IMR-90 (cell line): ENCODE measurements at regions not wholly inside any gene's neighbourhood (a gene's known extent, or its start where the extent isn't known, plus 50 kb on each side); places are given as distances from the start of the nearest gene placed in this dataset.

Source experiments
- ATAC-seq: fragments of 200-7000 bp; cut with Tn5 transposase; 2 replicates; pipeline ENCODE4 v1.9.1; 2020; ENCODE audit warnings: low read depth, mild to moderate bottlenecking, moderate library complexity
- BruUV-seq: library from RNA; stranded (reverse); fragments of 400-500 nt; replicated peaks from 2 replicates; lab custom pipeline; 2021; lab: Mats Ljungman, UMichigan
- CTCF ChIA-PET: fragments of 300-600 bp; formaldehyde crosslinking; extraction: SDS; loops from one replicate; lab custom pipeline; 2021; ENCODE audit warnings: antibody characterized with exemption; lab: Yijun Ruan, JAX
- POLR2A ChIA-PET: fragments of 300-600 bp; sonication (Branson Sonifier 250); formaldehyde crosslinking; loops from one replicate; lab custom pipeline; 2022; ENCODE audit warnings: antibody characterized with exemption; ENCODE audit not compliant: unreplicated experiment; lab: Charles Lee
- DNase-seq: peaks from one replicate; pipeline ENCODE4 v3.0.0; 2013
- H2AFZ ChIP-seq: replicated peaks from 2 replicates; pipeline ENCODE3; 2013; ENCODE audit warnings: low read length, mild to moderate bottlenecking; ENCODE audit not compliant: poor library complexity
- H2AK5ac ChIP-seq: 2 replicates; pipeline ENCODE4 v1.6.1; 2013; ENCODE audit warnings: low read depth, low read length, inconsistent platforms
- H2AK9ac ChIP-seq: replicated peaks from 2 replicates; pipeline ENCODE3; 2013; ENCODE audit warnings: mild to moderate bottlenecking, low read depth, low read length, moderate library complexity; ENCODE audit not compliant: poor library complexity
- H2BK120ac ChIP-seq: 2 replicates; pipeline ENCODE4 v1.6.1; 2013; ENCODE audit warnings: low read depth, low read length, inconsistent platforms
- H2BK15ac ChIP-seq: 3 replicates; pipeline ENCODE4 v1.6.1; 2013; ENCODE audit warnings: low read depth, low read length, inconsistent platforms
- H2BK20ac ChIP-seq: 2 replicates; pipeline ENCODE4 v1.6.1; 2013; ENCODE audit warnings: low read depth, mild to moderate bottlenecking, inconsistent platforms, low read length, moderate library complexity
- H2BK5ac ChIP-seq: 2 replicates; pipeline ENCODE4 v1.6.1; 2013; ENCODE audit warnings: mild to moderate bottlenecking, low read depth, low read length, inconsistent platforms; ENCODE audit not compliant: poor library complexity, severe bottlenecking
- H3K14ac ChIP-seq: replicated peaks from 2 replicates; pipeline ENCODE4 v1.6.1; 2013; ENCODE audit warnings: low read depth, low read length, inconsistent platforms
- H3K18ac ChIP-seq: 2 replicates; pipeline ENCODE4 v1.6.1; 2013; ENCODE audit warnings: low read depth, low read length, control low read depth
- H3K23ac ChIP-seq: 2 replicates; pipeline ENCODE4 v1.6.1; 2013; ENCODE audit warnings: low read depth, low read length, inconsistent platforms
- H3K27ac ChIP-seq: 2 replicates; pipeline ENCODE4 v1.5.1; 2013; ENCODE audit warnings: mild to moderate bottlenecking, control low read depth, low read length; ENCODE audit not compliant: insufficient read depth
- H3K27me3 ChIP-seq: 2 replicates; pipeline ENCODE4 v1.6.1; 2013; ENCODE audit warnings: low read length; ENCODE audit not compliant: control insufficient read depth, insufficient read depth
- H3K36me3 ChIP-seq: 2 replicates; pipeline ENCODE4 v1.6.1; 2013; ENCODE audit warnings: low read length, mixed read lengths; ENCODE audit not compliant: control insufficient read depth, insufficient read depth
- H3K4ac ChIP-seq: 2 replicates; pipeline ENCODE4 v1.6.1; 2013; ENCODE audit warnings: low read depth, low read length, inconsistent platforms
- H3K4me1 ChIP-seq: 2 replicates; pipeline ENCODE4 v1.6.1; 2013; ENCODE audit warnings: low read length, mixed read lengths; ENCODE audit not compliant: control insufficient read depth, insufficient read depth
- H3K4me2 ChIP-seq: 2 replicates; pipeline ENCODE4 v1.6.1; 2013; ENCODE audit warnings: low read depth, mild to moderate bottlenecking, control low read depth, low read length, moderate library complexity
- H3K4me3 ChIP-seq: 2 replicates; pipeline ENCODE4 v1.5.1; 2013; ENCODE audit warnings: low read depth, mild to moderate bottlenecking, control low read depth, low read length, moderate library complexity; ENCODE audit not compliant: insufficient read depth
- H3K56ac ChIP-seq: 2 replicates; pipeline ENCODE4 v1.6.1; 2013; ENCODE audit warnings: low read length, inconsistent platforms; ENCODE audit not compliant: insufficient read depth; ENCODE audit errors: extremely low read depth
- H3K79me1 ChIP-seq, 2 experiments: 2 replicates each; pipeline ENCODE4 v1.6.1; 2013; ENCODE audit warnings: low read length in 2 of 2, inconsistent platforms in 1 of 2, low read depth in 1 of 2
- H3K9ac ChIP-seq: 2 replicates; pipeline ENCODE4 v1.6.1; 2013; ENCODE audit warnings: low read depth, low read length, control low read depth
- H3K9me1 ChIP-seq: 2 replicates; pipeline ENCODE4 v1.6.1; 2013; ENCODE audit warnings: low read length, inconsistent platforms; ENCODE audit not compliant: insufficient read depth
- H3K9me3 ChIP-seq: 2 replicates; pipeline ENCODE4 v1.6.1; 2013; ENCODE audit warnings: low read length; ENCODE audit not compliant: control insufficient read depth, insufficient read depth
- H4K20me1 ChIP-seq: 2 replicates; pipeline ENCODE4 v1.6.1; 2013; ENCODE audit warnings: low read length, inconsistent platforms; ENCODE audit not compliant: insufficient read depth
- H4K5ac ChIP-seq: 2 replicates; pipeline ENCODE4 v1.6.1; 2013; ENCODE audit warnings: mild to moderate bottlenecking, low read depth, low read length, control low read depth
- H4K8ac ChIP-seq, 2 experiments: 2 replicates each; pipeline ENCODE4 v1.6.1; 2013; ENCODE audit warnings: low read depth in 2 of 2, low read length in 2 of 2, control low read depth in 1 of 2, inconsistent platforms in 1 of 2
- H4K91ac ChIP-seq: 2 replicates; pipeline ENCODE4 v1.6.1; 2013; ENCODE audit warnings: low read depth, low read length, inconsistent platforms; ENCODE audit not compliant: insufficient read depth
- CHD1 ChIP-seq: IDR thresholded peaks from 2 replicates; pipeline ENCODE4 v1.6.1; 2012; ENCODE audit warnings: low read depth, low read length, improper control_type of control experiment
- FOS ChIP-seq: fragments of 150-350 bp; IDR thresholded peaks from 2 replicates; pipeline ENCODE4 v1.6.1; 2016; ENCODE audit warnings: low read depth, low read length
- MAZ ChIP-seq: IDR thresholded peaks from 2 replicates; pipeline ENCODE4 v1.6.1; 2012; ENCODE audit warnings: low read depth, mild to moderate bottlenecking, low read length, improper control_type of control experiment, moderate library complexity, borderline replicate concordance
- NFE2L2 ChIP-seq: fragments of 150-350 bp; IDR thresholded peaks from 2 replicates; pipeline ENCODE4 v1.6.1; 2016; ENCODE audit warnings: low read depth, mild to moderate bottlenecking, low read length
- WGBS, 2 experiments: methylation state at CpG; one replicate each; pipeline versions ENCODE4 v1.1.5 to v1.1.7; 2013; ENCODE audit warnings: missing lambda C conversion rate in 2 of 2; ENCODE audit not compliant: insufficient read length in 1 of 2; ENCODE audit errors: extremely low coverage in 2 of 2; 5-methylcytosine and 5-hydroxymethylcytosine counted together
- dilution Hi-C: fragments of 300-500 bp; cut with HindIII; formaldehyde crosslinking; loops from one replicate; pipeline ENCODE4 v1.14.3; 2018; ENCODE audit warnings: low sequenced_read_pairs; ENCODE audit not compliant: unreplicated experiment
- in situ Hi-C: fragments of 300-500 bp; cut with MboI; formaldehyde crosslinking; loops from 3 replicates; pipeline ENCODE4 v1.14.3; 2019; ENCODE audit warnings: low sequenced_read_pairs, inconsistent platforms, mixed read lengths
- intact Hi-C: fragments of 100-400 bp; cut with micrococcal nuclease; formaldehyde crosslinking; loops from 2 replicates; pipeline ENCODE4 v1.10.0; 2022
- TF ChIP-seq, protein P1 (sequence below): conservative IDR thresholded peaks from 2 replicates; pipeline ENCODE4 v1.5.1; 2012; ENCODE audit warnings: mild to moderate bottlenecking, low read depth, low read length, improper control_type of control experiment
- TF ChIP-seq, protein P2 (sequence below): fragments of 150-350 bp; IDR thresholded peaks from 2 replicates; pipeline ENCODE4 v1.6.1; 2017; ENCODE audit warnings: mild to moderate bottlenecking, antibody characterized with exemption, low read length, low read depth

- Histone ChIP-seq H3K14ac (no peak overlapping the region), H2BK120ac (no peak overlapping the region), H2BK20ac (no peak overlapping the region), H3K56ac (no peak overlapping the region), H3K27ac (no peak overlapping the region), H4K91ac (no peak overlapping the region), H3K4me1 (no peaks in the 10 kb centered on the region), H2AK5ac (no peak overlapping the region), H3K4me2 (no peak overlapping the region), H3K36me3 (no peaks in the 10 kb centered on the region), H3K18ac (no peak overlapping the region), H4K5ac (no peak overlapping the region), H2BK5ac (no peak overlapping the region), H3K9ac (no peak overlapping the region), H3K4ac (no peak overlapping the region), H4K20me1 (no peaks in the 10 kb centered on the region), H3K27me3 (no peaks in the 10 kb centered on the region; the same call in 1 of the 2 replicates), H3K9me3 (no peaks in the 10 kb centered on the region), H4K8ac (no peak overlapping the region), H2AK9ac (no peak overlapping the region), H3K79me1 (no peaks in the 10 kb centered on the region), H2AFZ (no peak overlapping the region), H3K23ac (no peak overlapping the region), H3K9me1 (no peaks in the 10 kb centered on the region), H2BK15ac (no peak overlapping the region), H3K4me3 (no peak overlapping the region)
- intact Hi-C loops (no loop called here), dilution Hi-C loops (no loop called here), in situ Hi-C loops (no loop called here)
- DNase-seq = no peak
- WGBS, 2 experiments = no CpG with 5 or more reads among the region's 1 CpG
- BruUV-seq = no TSS peak
- ATAC-seq = no peak
- TF ChIP-seq, protein P1, sequence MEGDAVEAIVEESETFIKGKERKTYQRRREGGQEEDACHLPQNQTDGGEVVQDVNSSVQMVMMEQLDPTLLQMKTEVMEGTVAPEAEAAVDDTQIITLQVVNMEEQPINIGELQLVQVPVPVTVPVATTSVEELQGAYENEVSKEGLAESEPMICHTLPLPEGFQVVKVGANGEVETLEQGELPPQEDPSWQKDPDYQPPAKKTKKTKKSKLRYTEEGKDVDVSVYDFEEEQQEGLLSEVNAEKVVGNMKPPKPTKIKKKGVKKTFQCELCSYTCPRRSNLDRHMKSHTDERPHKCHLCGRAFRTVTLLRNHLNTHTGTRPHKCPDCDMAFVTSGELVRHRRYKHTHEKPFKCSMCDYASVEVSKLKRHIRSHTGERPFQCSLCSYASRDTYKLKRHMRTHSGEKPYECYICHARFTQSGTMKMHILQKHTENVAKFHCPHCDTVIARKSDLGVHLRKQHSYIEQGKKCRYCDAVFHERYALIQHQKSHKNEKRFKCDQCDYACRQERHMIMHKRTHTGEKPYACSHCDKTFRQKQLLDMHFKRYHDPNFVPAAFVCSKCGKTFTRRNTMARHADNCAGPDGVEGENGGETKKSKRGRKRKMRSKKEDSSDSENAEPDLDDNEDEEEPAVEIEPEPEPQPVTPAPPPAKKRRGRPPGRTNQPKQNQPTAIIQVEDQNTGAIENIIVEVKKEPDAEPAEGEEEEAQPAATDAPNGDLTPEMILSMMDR = no peak
- no peak for TF ChIP-seq FOS
- TF ChIP-seq MAZ = no peak
- TF ChIP-seq, protein P2, sequence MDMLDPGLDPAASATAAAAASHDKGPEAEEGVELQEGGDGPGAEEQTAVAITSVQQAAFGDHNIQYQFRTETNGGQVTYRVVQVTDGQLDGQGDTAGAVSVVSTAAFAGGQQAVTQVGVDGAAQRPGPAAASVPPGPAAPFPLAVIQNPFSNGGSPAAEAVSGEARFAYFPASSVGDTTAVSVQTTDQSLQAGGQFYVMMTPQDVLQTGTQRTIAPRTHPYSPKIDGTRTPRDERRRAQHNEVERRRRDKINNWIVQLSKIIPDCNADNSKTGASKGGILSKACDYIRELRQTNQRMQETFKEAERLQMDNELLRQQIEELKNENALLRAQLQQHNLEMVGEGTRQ = no peak
- no peak for TF ChIP-seq CHD1
- TF ChIP-seq NFE2L2 = no peak
- POLR2A ChIA-PET = no interaction called here
- CTCF ChIA-PET = no interaction called here
These were observed 83.8 kb downstream of the CCER1 start for GRCh38 chr12:90870971-90871725.
